B cell (primary cell): ENCODE measurements at regions not wholly inside any gene's neighbourhood (a gene's known extent, or its start where the extent isn't known, plus 50 kb on each side); places are given as distances from the start of the nearest gene placed in this dataset.

Experiments used
- ATAC-seq: fragments of 200-7000 bp; cut with Tn5 transposase; one replicate; pipeline ENCODE4 v1.10.0; 2021; ENCODE audit warnings: low read depth, mild to moderate bottlenecking, moderate number of reproducible peaks, moderate library complexity
- CTCF ChIA-PET: fragments of 350-600 bp; sonication (Branson Sonifier 250); formaldehyde crosslinking; loops from one replicate; lab custom pipeline; 2021; ENCODE audit warnings: antibody characterized with exemption, inconsistent platforms; lab: Charles Lee
- POLR2A ChIA-PET: fragments of 350-600 bp; sonication (Branson Sonifier 250); formaldehyde crosslinking; loops from one replicate; lab custom pipeline; 2021; ENCODE audit warnings: antibody characterized with exemption; lab: Charles Lee
- DNase-seq: peaks from one replicate; pipeline ENCODE4 v3.0.0; 2013
- H2AFZ ChIP-seq: 2 replicates; pipeline ENCODE4 v1.6.1; 2012; ENCODE audit warnings: mild to moderate bottlenecking, low read depth, low read length; ENCODE audit not compliant: insufficient read depth, poor library complexity, severe bottlenecking
- H3K27ac ChIP-seq, 2 donors: 1 replicate in 1 of 2; 2 replicates in 1 of 2; pipeline ENCODE4 v1.5.1; 2012 to 2013; ENCODE audit warnings: low read length in 2 of 2, mild to moderate bottlenecking in 2 of 2, moderate library complexity in 1 of 2
- H3K27me3 ChIP-seq, 4 experiments: fragments of 200-600 bp in 1 of 4; sonication (generic) in 1 of 4; replicated peaks in 1 of 4; 1 replicate in 2 of 4; 2 replicates in 2 of 4; pipeline versions ENCODE4 v1.6.1 to v1.7.0; 2013 to 2016; ENCODE audit warnings: low read length in 3 of 4, mild to moderate bottlenecking in 2 of 4, mixed read lengths in 1 of 4, moderate library complexity in 1 of 4; ENCODE audit not compliant: insufficient read depth in 4 of 4, control insufficient read depth in 3 of 4; ENCODE audit errors: control extremely low read depth in 1 of 4
- H3K36me3 ChIP-seq, 2 experiments: replicated peaks in 1 of 2; 1 replicate in 1 of 2; 2 replicates in 1 of 2; pipeline versions ENCODE4 v1.6.1 to v1.7.1; 2013; ENCODE audit warnings: low read length in 1 of 2; ENCODE audit not compliant: insufficient read depth in 2 of 2, control insufficient read depth in 1 of 2; ENCODE audit errors: control extremely low read depth in 1 of 2, extremely low read depth in 1 of 2
- H3K4me1 ChIP-seq, 2 donors: fragments of 200-600 bp in 1 of 2; sonication (generic) in 1 of 2; 1 replicate in 1 of 2; 2 replicates in 1 of 2; pipeline versions ENCODE4 v1.5.1 to v1.6.1; 2013 to 2017; ENCODE audit warnings: low read length in 2 of 2; ENCODE audit not compliant: control insufficient read depth in 2 of 2, insufficient read depth in 2 of 2
- H3K4me2 ChIP-seq: replicated peaks from 2 replicates; pipeline ENCODE3; 2012; ENCODE audit warnings: mild to moderate bottlenecking, low read depth, low read length; ENCODE audit not compliant: poor library complexity, severe bottlenecking
- H3K4me3 ChIP-seq, 5 experiments: fragments of 200-600 bp in 1 of 5; sonication (generic) in 1 of 5; 1 replicate in 3 of 5; 2 replicates in 2 of 5; pipeline versions ENCODE4 v1.5.1 to v1.7.0; 2011 to 2016; ENCODE audit warnings: low read length in 4 of 5, mild to moderate bottlenecking in 4 of 5, low read depth in 2 of 5, control low read depth in 1 of 5, moderate library complexity in 1 of 5; ENCODE audit not compliant: insufficient read depth in 1 of 5; ENCODE audit errors: control extremely low read depth in 1 of 5, extremely low read depth in 1 of 5
- H3K79me2 ChIP-seq: fragments of 200-600 bp; sonication (generic); one replicate; pipeline ENCODE4 v1.6.0; 2016; ENCODE audit warnings: low read length; ENCODE audit not compliant: control insufficient read depth, insufficient read depth
- H3K9ac ChIP-seq: fragments of 200-600 bp; sonication (generic); 2 replicates; pipeline ENCODE4 v1.6.1; 2017; ENCODE audit warnings: mild to moderate bottlenecking, low read length, moderate library complexity
- H3K9me3 ChIP-seq, 3 donors: one replicate each; pipeline versions ENCODE4 v1.6.1 to v1.7.1; 2013; ENCODE audit warnings: low read length in 2 of 3; ENCODE audit not compliant: control insufficient read depth in 2 of 3, insufficient read depth in 1 of 3; ENCODE audit errors: control extremely low read depth in 1 of 3
- H4K20me1 ChIP-seq: 2 replicates; pipeline ENCODE4 v1.6.0; 2012; ENCODE audit warnings: mild to moderate bottlenecking, low read length; ENCODE audit not compliant: insufficient read depth, control insufficient read depth, poor library complexity, severe bottlenecking
- H3K27ac Mint-ChIP-seq: one replicate; pipeline ENCODE4 v1.8.0; 2021; ENCODE audit warnings: mixed read lengths
- H3K27me3 Mint-ChIP-seq: one replicate; pipeline ENCODE4 v1.8.0; 2021; ENCODE audit warnings: mixed read lengths
- H3K4me1 Mint-ChIP-seq: one replicate; pipeline ENCODE4 v1.8.0; 2021; ENCODE audit warnings: mixed read lengths
- H3K4me3 Mint-ChIP-seq: one replicate; pipeline ENCODE4 v1.8.0; 2021; ENCODE audit warnings: mixed read lengths
- H3K9me3 Mint-ChIP-seq: one replicate; pipeline ENCODE4 v1.8.0; 2022; ENCODE audit warnings: mixed read lengths; ENCODE audit not compliant: insufficient read depth
- CTCF ChIP-seq: fragments of 200-600 bp; IDR thresholded peaks from one replicate; pipeline ENCODE4 v1.8.0; 2022; ENCODE audit warnings: antibody characterized with exemption, mild to moderate bottlenecking
- EZH2 ChIP-seq: IDR thresholded peaks from 2 replicates; pipeline ENCODE4 v1.6.1; 2012; ENCODE audit warnings: borderline replicate concordance, low read depth, mild to moderate bottlenecking, moderate library complexity, low read length; ENCODE audit not compliant: insufficient read depth, poor library complexity, severe bottlenecking
- WGBS: methylation state at CpG from one replicate; pipeline ENCODE4 v1.1.5; 2013; ENCODE audit warnings: missing lambda C conversion rate; ENCODE audit not compliant: insufficient coverage; 5-methylcytosine and 5-hydroxymethylcytosine counted together
- intact Hi-C: fragments of 100-400 bp; cut with micrococcal nuclease; formaldehyde crosslinking; loops from one replicate; pipeline ENCODE4 v1.10.0; 2022

GRCh38 chr5:5650949-5651348 is 228.5 kb downstream of the ICE1 start:
- no peaks in the 10 kb centered on the region for H3K27me3 ChIP-seq
- H4K20me1 ChIP-seq: no peaks in the 10 kb centered on the region
- TF ChIP-seq CTCF: no peak
- TF ChIP-seq EZH2: no peak
- Mint-ChIP-seq H3K4me1 (peaks cover 5% of the 10 kb centered on the region), H3K27ac (no peak overlapping the region), H3K27me3 (peaks cover 4% of the 10 kb centered on the region), H3K9me3 (peaks cover 1% of the 10 kb centered on the region), H3K4me3 (no peak overlapping the region)
- no peaks in the 10 kb centered on the region for H3K79me2 ChIP-seq
- H3K27ac ChIP-seq: no peak overlapping the region
- H3K4me1 ChIP-seq: no peaks in the 10 kb centered on the region
- no peak for ATAC-seq
- ChIA-PET CTCF (interaction anchor here (0.6 kb wide), 1 partner anchor 813 kb away, joined by 3 read pairs; no protein-coding TSS in a partner anchor), POLR2A (no interaction called here)
- H3K9ac ChIP-seq: no peak overlapping the region
- no peak overlapping the region for H3K4me2 ChIP-seq
- 100% methylated on average over 1 of the region's 2 CpGs for WGBS
- H2AFZ ChIP-seq: no peak overlapping the region
- intact Hi-C loops: no loop called here
- H3K36me3 ChIP-seq: no peaks in the 10 kb centered on the region
- H3K4me3 ChIP-seq: no peak overlapping the region
- DNase-seq: no peak
- H3K9me3 ChIP-seq: peaks cover 0 to 20% (median 0%) of the 10 kb centered on the region in 3 donors

- Histone ChIP-seq H2AFZ (no peak overlapping the region), H3K4me3 (no peak overlapping the region), H4K20me1 (no peaks in the 10 kb centered on the region), H3K27ac (no peak overlapping the region), H3K4me1 (no peaks in the 10 kb centered on the region), H3K4me2 (no peak overlapping the region), H3K9ac (no peak overlapping the region), H3K79me2 (no peaks in the 10 kb centered on the region), H3K36me3 (no peaks in the 10 kb centered on the region), H3K9me3 (peaks cover 0 to 20% (median 0%) of the 10 kb centered on the region in 3 donors), H3K27me3 (no peaks in the 10 kb centered on the region)
- intact Hi-C loops: no loop called here
- ChIA-PET POLR2A (no interaction called here), CTCF (interaction anchor here (1.6 kb wide), 1 partner anchor 238 kb away, joined by 3 read pairs; no protein-coding TSS in a partner anchor)
- H3K27me3 Mint-ChIP-seq: peaks cover 4% of the 10 kb centered on the region
- no peak overlapping the region for H3K27ac Mint-ChIP-seq
- WGBS: 61% methylated on average over 3 of the region's 5 CpGs
- ATAC-seq (no peak), DNase-seq (no peak)
- H3K4me3 Mint-ChIP-seq: no peak overlapping the region
- peaks cover 5% of the 10 kb centered on the region for H3K4me1 Mint-ChIP-seq
- peaks cover 1% of the 10 kb centered on the region for H3K9me3 Mint-ChIP-seq
- TF ChIP-seq CTCF (no peak), EZH2 (no peak)
These were observed 227.8 kb downstream of the ICE1 start for GRCh38 chr5:5650242-5650641.
